ENCODE measurements at regions not wholly inside any gene's neighbourhood (a gene's known extent, or its start where the extent isn't known, plus 50 kb on each side); places are given as distances from the start of the nearest gene placed in this dataset.

DNA sequence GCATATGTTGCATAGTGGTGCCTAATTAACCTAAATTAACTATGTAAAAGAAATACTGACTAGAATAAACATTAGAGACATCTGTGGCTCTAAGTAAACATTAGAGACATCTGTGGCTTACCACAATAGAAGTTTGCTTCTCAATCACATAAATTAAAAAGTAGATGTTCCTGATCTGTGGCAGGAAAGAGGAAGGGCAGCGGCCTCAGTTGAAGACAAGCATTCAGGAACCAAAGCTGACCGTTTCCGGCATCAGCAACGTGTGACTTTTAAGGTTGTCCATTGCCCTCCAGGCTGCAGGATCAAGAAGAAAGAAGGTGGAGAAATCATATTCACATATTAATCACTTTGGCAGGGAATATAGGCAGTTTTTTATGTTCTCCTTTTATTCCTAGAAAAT, 336.3 kb upstream of the TRAM1L1 start:
- no peaks in the 10 kb centered on the region for H3K4me1 ChIP-seq
- H3K27ac ChIP-seq: no peak overlapping the region
- TF ChIP-seq POLR2A (IDR thresholded peaks at IDR 0.05) (no peak), EP300 (IDR thresholded peaks at IDR 0.05) (no peak), CTCF (IDR thresholded peaks at IDR 0.05) (no peak), POLR2AphosphoS5 (IDR thresholded peaks at IDR 0.05) (no peak)
- no peak overlapping the region for H3K4me3 ChIP-seq
- 41 to 55% methylated on average over 4 of the region's 4 CpGs for WGBS, 2 donors
- H3K27me3 ChIP-seq: no peaks in the 10 kb centered on the region
- no peaks in the 10 kb centered on the region for H3K36me3 ChIP-seq
- ATAC-seq (ENCODE audit: low FRiP score in 2 of 2) (no peak), DNase-seq (no peak)
- H3K9me3 ChIP-seq: no peaks in the 10 kb centered on the region

- H3K4me1 ChIP-seq: no peaks in the 10 kb centered on the region
- TF ChIP-seq CTCF (IDR thresholded peaks at IDR 0.05): no peak
- TF ChIP-seq EP300 (IDR thresholded peaks at IDR 0.05): no peak
- TF ChIP-seq POLR2A (IDR thresholded peaks at IDR 0.05): no peak
- no peak for TF ChIP-seq POLR2AphosphoS5 (IDR thresholded peaks at IDR 0.05)
- no peak for ATAC-seq (ENCODE audit: low FRiP score in 2 of 2)
- H3K36me3 ChIP-seq: no peaks in the 10 kb centered on the region
- H3K9me3 ChIP-seq: no peaks in the 10 kb centered on the region
- no peaks in the 10 kb centered on the region for H3K27me3 ChIP-seq
- no peak for DNase-seq
- 71 to 79% methylated on average over 5 of the region's 5 CpGs for WGBS, 2 donors
- no peak overlapping the region for H3K4me3 ChIP-seq
- no peak overlapping the region for H3K27ac ChIP-seq
Measured at GRCh38 chr4:117422297-117422696, 336.9 kb upstream of the TRAM1L1 start.

GRCh38 chr4:117425636-117426035, 340.3 kb upstream of the TRAM1L1 start:
- H3K27ac ChIP-seq: no peak overlapping the region
- no peak for DNase-seq
- no peak for ATAC-seq (ENCODE audit: low FRiP score in 2 of 2)
- H3K4me3 ChIP-seq: no peak overlapping the region
- no peaks in the 10 kb centered on the region for H3K4me1 ChIP-seq
- H3K36me3 ChIP-seq: no peaks in the 10 kb centered on the region
- TF ChIP-seq POLR2AphosphoS5 (IDR thresholded peaks at IDR 0.05): no peak
- TF ChIP-seq EP300 (IDR thresholded peaks at IDR 0.05): no peak
- TF ChIP-seq POLR2A (IDR thresholded peaks at IDR 0.05): no peak
- TF ChIP-seq CTCF (IDR thresholded peaks at IDR 0.05): no peak
- no peaks in the 10 kb centered on the region for H3K27me3 ChIP-seq
- no peaks in the 10 kb centered on the region for H3K9me3 ChIP-seq

GRCh38 chr4:117428536-117428935, 343.2 kb upstream of the TRAM1L1 start:
- DNase-seq: no peak
- H3K27ac ChIP-seq: no peak overlapping the region
- 77 to 92% methylated on average over 1 of the region's 1 CpG for WGBS, 2 donors

More at GRCh38 chr4:117428536-117428935, 343.2 kb upstream of the TRAM1L1 start:
- Histone ChIP-seq H3K4me3 (no peak overlapping the region), H3K4me1 (no peaks in the 10 kb centered on the region), H3K27me3 (no peaks in the 10 kb centered on the region), H3K36me3 (no peaks in the 10 kb centered on the region), H3K9me3 (no peaks in the 10 kb centered on the region)
- no peak for ATAC-seq (ENCODE audit: low FRiP score in 2 of 2)
- TF ChIP-seq EP300 (IDR thresholded peaks at IDR 0.05): no peak
- no peak for TF ChIP-seq POLR2A (IDR thresholded peaks at IDR 0.05)
- no peak for TF ChIP-seq POLR2AphosphoS5 (IDR thresholded peaks at IDR 0.05)
- TF ChIP-seq CTCF (IDR thresholded peaks at IDR 0.05): no peak
